ENCODE measurements at regions not wholly inside any gene's neighbourhood (a gene's known extent, or its start where the extent isn't known, plus 50 kb on each side); places are given as distances from the start of the nearest gene placed in this dataset.
"Not testable (repeated sequence)": the region's sequence is repeated elsewhere in the genome, so short reads cannot be mapped to it uniquely, and the experiment has no call there.

- peaks cover 0 to 12% of the 10 kb centered on the region in 2 donors for H3K4me1 ChIP-seq
- H3K27me3 ChIP-seq: peaks cover 0 to 11% of the 10 kb centered on the region in 2 donors
- no peaks in the 10 kb centered on the region for H3K9me3 ChIP-seq
- no peak overlapping the region for H3K27ac ChIP-seq
- peak overlapping the region in 1 of 2 donors; percentile 48 for H3K4me3 ChIP-seq
- DNase-seq (ENCODE audit: low spot score): no peak
- TF ChIP-seq CTCF (IDR thresholded peaks at IDR 0.05): no peak
- H3K36me3 ChIP-seq: no peaks in the 10 kb centered on the region
Observed at GRCh38 chr6:166253778-166254204, 54.4 kb downstream of the PRR18 start.

- H3K4me1 ChIP-seq: peaks cover 0 to 12% of the 10 kb centered on the region in 2 donors
- TF ChIP-seq CTCF (IDR thresholded peaks at IDR 0.05): no peak
- H3K9me3 ChIP-seq: no peaks in the 10 kb centered on the region
- H3K4me3 ChIP-seq: peak overlapping the region; percentile 12 to 48
- H3K36me3 ChIP-seq: no peaks in the 10 kb centered on the region
- DNase-seq (ENCODE audit: low spot score): no peak
- H3K27me3 ChIP-seq: peaks cover 0 to 11% of the 10 kb centered on the region in 2 donors
- H3K27ac ChIP-seq: no peak overlapping the region
Observed at GRCh38 chr6:166253281-166253681, 54.9 kb downstream of the PRR18 start.

GRCh38 chr6:166252601-166253000 lies 55.6 kb downstream of the PRR18 start:
- Histone ChIP-seq H3K27me3 (peaks cover 0 to 11% of the 10 kb centered on the region in 2 donors), H3K36me3 (no peaks in the 10 kb centered on the region), H3K9me3 (no peaks in the 10 kb centered on the region), H3K4me3 (no peak overlapping the region), H3K4me1 (peaks cover 0 to 12% of the 10 kb centered on the region in 2 donors), H3K27ac (no peak overlapping the region)
- TF ChIP-seq CTCF (IDR thresholded peaks at IDR 0.05): no peak
- no peak for DNase-seq (ENCODE audit: low spot score)

- DNase-seq (ENCODE audit: low spot score): no peak
- no peaks in the 10 kb centered on the region for H3K36me3 ChIP-seq
- no peak overlapping the region for H3K27ac ChIP-seq
- no peak overlapping the region for H3K4me3 ChIP-seq
- no peaks in the 10 kb centered on the region for H3K9me3 ChIP-seq
- H3K27me3 ChIP-seq: peaks cover 0 to 11% of the 10 kb centered on the region in 2 donors
- H3K4me1 ChIP-seq: peaks cover 0 to 12% of the 10 kb centered on the region in 2 donors
- no peak for TF ChIP-seq CTCF (IDR thresholded peaks at IDR 0.05)
Observed at GRCh38 chr6:166251655-166252054, 56.5 kb downstream of the PRR18 start.

GRCh38 chr6:166251211-166251610 lies 57.0 kb downstream of the PRR18 start:
- no peak for TF ChIP-seq CTCF (IDR thresholded peaks at IDR 0.05)
- H3K9me3 ChIP-seq: no peaks in the 10 kb centered on the region
- peaks cover 0 to 11% of the 10 kb centered on the region in 2 donors for H3K27me3 ChIP-seq

GRCh38 chr6:166249061-166249785 lies 59.0 kb downstream of the PRR18 start:
- peaks cover 0 to 12% of the 10 kb centered on the region in 2 donors for H3K4me1 ChIP-seq
- H3K36me3 ChIP-seq; H3K4me3 ChIP-seq; H3K9me3 ChIP-seq; DNase-seq (ENCODE audit: low spot score); H3K27ac ChIP-seq: not testable (repeated sequence)
- H3K27me3 ChIP-seq: peaks cover 0 to 11% of the 10 kb centered on the region in 2 donors

More at GRCh38 chr6:166251211-166251610, 57.0 kb downstream of the PRR18 start:
- DNase-seq (ENCODE audit: low spot score): no peak
- Histone ChIP-seq H3K4me1 (peaks cover 0 to 12% of the 10 kb centered on the region in 2 donors), H3K27ac (no peak overlapping the region), H3K4me3 (no peak overlapping the region), H3K36me3 (no peaks in the 10 kb centered on the region)

Data from right atrium auricular region (tissue), 2 donors.